IMR-90 (cell line): ENCODE measurements at regions not wholly inside any gene's neighbourhood (a gene's known extent, or its start where the extent isn't known, plus 50 kb on each side); places are given as distances from the start of the nearest gene placed in this dataset.
"Not testable (repeated sequence)": the region's sequence is repeated elsewhere in the genome, so short reads cannot be mapped to it uniquely, and the experiment has no call there.

Experiments used
- ATAC-seq: fragments of 200-7000 bp; cut with Tn5 transposase; 2 replicates; pipeline ENCODE4 v1.9.1; 2020; ENCODE audit warnings: low read depth, mild to moderate bottlenecking, moderate library complexity
- BruUV-seq: library from RNA; stranded (reverse); fragments of 400-500 nt; replicated peaks from 2 replicates; lab custom pipeline; 2021; lab: Mats Ljungman, UMichigan
- CTCF ChIA-PET: fragments of 300-600 bp; formaldehyde crosslinking; extraction: SDS; loops from one replicate; lab custom pipeline; 2021; ENCODE audit warnings: antibody characterized with exemption; lab: Yijun Ruan, JAX
- POLR2A ChIA-PET: fragments of 300-600 bp; sonication (Branson Sonifier 250); formaldehyde crosslinking; loops from one replicate; lab custom pipeline; 2022; ENCODE audit warnings: antibody characterized with exemption; ENCODE audit not compliant: unreplicated experiment; lab: Charles Lee
- DNase-seq: peaks from one replicate; pipeline ENCODE4 v3.0.0; 2013
- H2AFZ ChIP-seq: replicated peaks from 2 replicates; pipeline ENCODE3; 2013; ENCODE audit warnings: low read length, mild to moderate bottlenecking; ENCODE audit not compliant: poor library complexity
- H2AK5ac ChIP-seq: 2 replicates; pipeline ENCODE4 v1.6.1; 2013; ENCODE audit warnings: low read depth, low read length, inconsistent platforms
- H2AK9ac ChIP-seq: replicated peaks from 2 replicates; pipeline ENCODE3; 2013; ENCODE audit warnings: mild to moderate bottlenecking, low read depth, low read length, moderate library complexity; ENCODE audit not compliant: poor library complexity
- H2BK120ac ChIP-seq: 2 replicates; pipeline ENCODE4 v1.6.1; 2013; ENCODE audit warnings: low read depth, low read length, inconsistent platforms
- H2BK15ac ChIP-seq: 3 replicates; pipeline ENCODE4 v1.6.1; 2013; ENCODE audit warnings: low read depth, low read length, inconsistent platforms
- H2BK20ac ChIP-seq: 2 replicates; pipeline ENCODE4 v1.6.1; 2013; ENCODE audit warnings: low read depth, mild to moderate bottlenecking, inconsistent platforms, low read length, moderate library complexity
- H2BK5ac ChIP-seq: 2 replicates; pipeline ENCODE4 v1.6.1; 2013; ENCODE audit warnings: mild to moderate bottlenecking, low read depth, low read length, inconsistent platforms; ENCODE audit not compliant: poor library complexity, severe bottlenecking
- H3K14ac ChIP-seq: replicated peaks from 2 replicates; pipeline ENCODE4 v1.6.1; 2013; ENCODE audit warnings: low read depth, low read length, inconsistent platforms
- H3K18ac ChIP-seq: 2 replicates; pipeline ENCODE4 v1.6.1; 2013; ENCODE audit warnings: low read depth, low read length, control low read depth
- H3K23ac ChIP-seq: 2 replicates; pipeline ENCODE4 v1.6.1; 2013; ENCODE audit warnings: low read depth, low read length, inconsistent platforms
- H3K27ac ChIP-seq: 2 replicates; pipeline ENCODE4 v1.5.1; 2013; ENCODE audit warnings: mild to moderate bottlenecking, control low read depth, low read length; ENCODE audit not compliant: insufficient read depth
- H3K27me3 ChIP-seq: 2 replicates; pipeline ENCODE4 v1.6.1; 2013; ENCODE audit warnings: low read length; ENCODE audit not compliant: control insufficient read depth, insufficient read depth
- H3K36me3 ChIP-seq: 2 replicates; pipeline ENCODE4 v1.6.1; 2013; ENCODE audit warnings: low read length, mixed read lengths; ENCODE audit not compliant: control insufficient read depth, insufficient read depth
- H3K4ac ChIP-seq: 2 replicates; pipeline ENCODE4 v1.6.1; 2013; ENCODE audit warnings: low read depth, low read length, inconsistent platforms
- H3K4me1 ChIP-seq: 2 replicates; pipeline ENCODE4 v1.6.1; 2013; ENCODE audit warnings: low read length, mixed read lengths; ENCODE audit not compliant: control insufficient read depth, insufficient read depth
- H3K4me2 ChIP-seq: 2 replicates; pipeline ENCODE4 v1.6.1; 2013; ENCODE audit warnings: low read depth, mild to moderate bottlenecking, control low read depth, low read length, moderate library complexity
- H3K4me3 ChIP-seq: 2 replicates; pipeline ENCODE4 v1.5.1; 2013; ENCODE audit warnings: low read depth, mild to moderate bottlenecking, control low read depth, low read length, moderate library complexity; ENCODE audit not compliant: insufficient read depth
- H3K56ac ChIP-seq: 2 replicates; pipeline ENCODE4 v1.6.1; 2013; ENCODE audit warnings: low read length, inconsistent platforms; ENCODE audit not compliant: insufficient read depth; ENCODE audit errors: extremely low read depth
- H3K79me1 ChIP-seq, 2 experiments: 2 replicates each; pipeline ENCODE4 v1.6.1; 2013; ENCODE audit warnings: low read length in 2 of 2, inconsistent platforms in 1 of 2, low read depth in 1 of 2
- H3K9ac ChIP-seq: 2 replicates; pipeline ENCODE4 v1.6.1; 2013; ENCODE audit warnings: low read depth, low read length, control low read depth
- H3K9me1 ChIP-seq: 2 replicates; pipeline ENCODE4 v1.6.1; 2013; ENCODE audit warnings: low read length, inconsistent platforms; ENCODE audit not compliant: insufficient read depth
- H3K9me3 ChIP-seq: 2 replicates; pipeline ENCODE4 v1.6.1; 2013; ENCODE audit warnings: low read length; ENCODE audit not compliant: control insufficient read depth, insufficient read depth
- H4K20me1 ChIP-seq: 2 replicates; pipeline ENCODE4 v1.6.1; 2013; ENCODE audit warnings: low read length, inconsistent platforms; ENCODE audit not compliant: insufficient read depth
- H4K5ac ChIP-seq: 2 replicates; pipeline ENCODE4 v1.6.1; 2013; ENCODE audit warnings: mild to moderate bottlenecking, low read depth, low read length, control low read depth
- H4K8ac ChIP-seq, 2 experiments: 2 replicates each; pipeline ENCODE4 v1.6.1; 2013; ENCODE audit warnings: low read depth in 2 of 2, low read length in 2 of 2, control low read depth in 1 of 2, inconsistent platforms in 1 of 2
- H4K91ac ChIP-seq: 2 replicates; pipeline ENCODE4 v1.6.1; 2013; ENCODE audit warnings: low read depth, low read length, inconsistent platforms; ENCODE audit not compliant: insufficient read depth
- WGBS, 2 experiments: methylation state at CpG; one replicate each; pipeline versions ENCODE4 v1.1.5 to v1.1.7; 2013; ENCODE audit warnings: missing lambda C conversion rate in 2 of 2; ENCODE audit not compliant: insufficient read length in 1 of 2; ENCODE audit errors: extremely low coverage in 2 of 2; 5-methylcytosine and 5-hydroxymethylcytosine counted together
- dilution Hi-C: fragments of 300-500 bp; cut with HindIII; formaldehyde crosslinking; loops from one replicate; pipeline ENCODE4 v1.14.3; 2018; ENCODE audit warnings: low sequenced_read_pairs; ENCODE audit not compliant: unreplicated experiment
- in situ Hi-C: fragments of 300-500 bp; cut with MboI; formaldehyde crosslinking; loops from 3 replicates; pipeline ENCODE4 v1.14.3; 2019; ENCODE audit warnings: low sequenced_read_pairs, inconsistent platforms, mixed read lengths
- intact Hi-C: fragments of 100-400 bp; cut with micrococcal nuclease; formaldehyde crosslinking; loops from 2 replicates; pipeline ENCODE4 v1.10.0; 2022

DNA sequence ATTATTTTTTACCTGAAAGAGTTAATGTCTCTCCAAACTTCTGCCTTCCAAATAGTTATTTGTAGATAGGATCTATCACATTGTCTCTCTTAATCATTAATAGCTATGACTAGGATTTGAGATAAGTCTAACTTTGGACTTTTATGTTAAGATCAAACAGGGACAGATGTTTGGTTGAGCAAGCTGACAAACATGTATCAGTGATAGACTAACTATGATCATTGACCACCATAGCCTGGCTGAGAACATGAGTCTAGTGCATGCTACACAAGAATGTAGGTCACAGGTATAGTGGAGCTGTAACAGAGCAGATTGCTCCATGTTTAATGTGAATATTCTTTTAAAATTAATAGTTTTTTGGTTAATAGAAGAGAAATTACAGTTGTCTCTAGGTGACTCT, 52.0 kb downstream of the SYT15B start:
- H4K5ac ChIP-seq, H2BK120ac ChIP-seq, H4K8ac ChIP-seq, H2AFZ ChIP-seq, H3K79me1 ChIP-seq, H3K27ac ChIP-seq, H3K9ac ChIP-seq, H3K4me2 ChIP-seq, H3K4me1 ChIP-seq, H3K4me3 ChIP-seq, dilution Hi-C loops, H2BK5ac ChIP-seq, H3K36me3 ChIP-seq, H4K91ac ChIP-seq, H2BK20ac ChIP-seq, H3K27me3 ChIP-seq, POLR2A ChIA-PET, H3K4ac ChIP-seq, H3K9me1 ChIP-seq, H2AK9ac ChIP-seq, ATAC-seq, H3K9me3 ChIP-seq, BruUV-seq, CTCF ChIA-PET, H3K18ac ChIP-seq, DNase-seq, H3K14ac ChIP-seq, H4K20me1 ChIP-seq, H3K56ac ChIP-seq, intact Hi-C loops, in situ Hi-C loops, H2BK15ac ChIP-seq, H2AK5ac ChIP-seq, H3K23ac ChIP-seq: not testable (repeated sequence)

DNA sequence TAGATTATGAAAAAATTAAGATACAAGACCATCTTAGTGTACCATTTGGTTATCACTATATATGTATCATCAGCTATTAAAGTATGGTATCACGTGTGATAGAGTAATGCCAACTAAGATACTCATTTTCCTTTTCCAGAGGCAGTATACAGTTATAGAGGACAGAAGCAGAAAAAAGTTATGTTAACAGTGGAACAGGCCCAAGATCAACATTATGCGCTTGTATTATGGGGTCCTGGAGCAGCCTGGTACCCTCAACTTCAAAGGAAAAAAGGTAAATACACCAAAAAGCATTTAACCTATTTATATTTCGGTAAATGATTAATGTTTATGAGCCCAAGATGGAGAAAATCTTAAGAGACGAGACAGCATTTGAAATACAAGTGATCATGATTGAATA, 52.9 kb downstream of the SYT15B start:
- H3K23ac ChIP-seq, H2BK20ac ChIP-seq, H3K56ac ChIP-seq, H4K5ac ChIP-seq, H2AK5ac ChIP-seq, H3K4me2 ChIP-seq, H2BK15ac ChIP-seq, in situ Hi-C loops, H3K36me3 ChIP-seq, H3K9ac ChIP-seq, H3K4ac ChIP-seq, ATAC-seq, H2BK5ac ChIP-seq, H2AK9ac ChIP-seq, H4K91ac ChIP-seq, H3K4me3 ChIP-seq, BruUV-seq, dilution Hi-C loops, H3K4me1 ChIP-seq, DNase-seq, H2BK120ac ChIP-seq, H3K14ac ChIP-seq, intact Hi-C loops, H3K27ac ChIP-seq, H3K27me3 ChIP-seq, H2AFZ ChIP-seq, CTCF ChIA-PET, H3K18ac ChIP-seq, H4K8ac ChIP-seq, H4K20me1 ChIP-seq, H3K79me1 ChIP-seq, POLR2A ChIA-PET, H3K9me1 ChIP-seq, H3K9me3 ChIP-seq: not testable (repeated sequence)
- WGBS, 2 experiments, result no CpG with 5 or more reads among the region's 4 CpGs
